Limb (tissue), 2 donors: ENCODE measurements at regions not wholly inside any gene's neighbourhood (a gene's known extent, or its start where the extent isn't known, plus 50 kb on each side); places are given as distances from the start of the nearest gene placed in this dataset.

Experiments used
- DNase-seq, 2 donors: peaks; one replicate each; pipeline ENCODE4 v3.0.0-alpha.2; 2016; ENCODE audit errors: extremely low spot score in 2 of 2

GRCh38 chr7:136046548-136046947 is 69.4 kb upstream of the MTPN start:
- DNase-seq: no peak

GRCh38 chr7:136045992-136046391 is 68.8 kb upstream of the MTPN start:
- DNase-seq: no peak

- no peak for DNase-seq
Observed at GRCh38 chr7:136045181-136045580, 68.0 kb upstream of the MTPN start.

- no peak for DNase-seq
Observed at GRCh38 chr7:136039577-136040345, 62.6 kb upstream of the MTPN start.

- no peak for DNase-seq
Observed at GRCh38 chr7:136036336-136036735, 59.2 kb upstream of the MTPN start.

GRCh38 chr7:136034132-136034531 is 57.0 kb upstream of the MTPN start:
- no peak for DNase-seq

GRCh38 chr7:136033413-136034031 is 56.4 kb upstream of the MTPN start:
- no peak for DNase-seq

GRCh38 chr7:136030867-136031318 is 53.7 kb upstream of the MTPN start:
- DNase-seq: no peak

- DNase-seq: no peak
Observed at GRCh38 chr7:136030330-136030729, 53.2 kb upstream of the MTPN start.

GRCh38 chr7:136027160-136027559 is 50.0 kb upstream of the MTPN start:
- DNase-seq: no peak
